Coronary artery (tissue), 2 donors: ENCODE measurements at regions not wholly inside any gene's neighbourhood (a gene's known extent, or its start where the extent isn't known, plus 50 kb on each side); places are given as distances from the start of the nearest gene placed in this dataset.
"Not testable (repeated sequence)": the region's sequence is repeated elsewhere in the genome, so short reads cannot be mapped to it uniquely, and the experiment has no call there.

Experiments used
- DNase-seq: peaks from one replicate; pipeline ENCODE4 v3.0.0-alpha.2; 2017; ENCODE audit warnings: low spot score
- H3K27ac ChIP-seq, 2 donors: fragments of 200-600 bp; sonication (generic); one replicate each; pipeline ENCODE4 v1.5.1; 2016 to 2019
- H3K4me3 ChIP-seq: fragments of 200-600 bp; sonication (generic); 2 replicates; pipeline ENCODE4 v1.5.1; 2016; ENCODE audit warnings: mild to moderate bottlenecking, moderate library complexity
- CTCF ChIP-seq: fragments of 200-600 bp; sonication (generic); IDR thresholded peaks from one replicate; pipeline ENCODE4 v1.5.1; 2019; ENCODE audit warnings: antibody characterized with exemption

DNA sequence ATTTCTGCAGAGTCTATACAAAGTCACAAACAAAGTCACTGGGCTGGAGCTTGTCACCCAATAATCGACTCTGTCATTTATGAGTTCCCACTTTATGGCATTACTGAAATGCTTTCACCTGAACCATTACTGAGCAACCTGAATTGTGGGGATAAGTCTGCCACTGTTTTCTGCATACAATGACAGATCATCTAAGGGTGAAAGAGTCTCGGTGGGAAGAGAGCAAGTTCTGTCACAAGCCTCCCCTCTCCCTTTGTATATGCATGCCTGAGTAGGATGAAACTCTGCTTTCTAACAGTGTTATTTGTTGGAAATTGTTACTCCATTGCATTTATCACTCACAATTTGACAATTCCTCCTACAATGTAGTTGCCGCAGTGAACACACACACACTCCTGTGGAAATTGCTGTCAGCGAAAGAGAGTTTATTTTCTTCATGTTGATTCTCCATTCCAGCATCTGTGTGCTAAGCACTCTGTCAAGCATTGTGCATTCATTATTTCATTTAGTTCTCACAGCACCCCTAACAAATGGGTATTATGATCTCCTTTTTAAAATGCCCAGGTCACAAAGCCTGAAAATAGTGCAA lies 1732.4 kb upstream of the CDH6 start:
- no peak overlapping the region for H3K27ac ChIP-seq
- TF ChIP-seq CTCF, result no peak
- DNase-seq, result no peak

DNA sequence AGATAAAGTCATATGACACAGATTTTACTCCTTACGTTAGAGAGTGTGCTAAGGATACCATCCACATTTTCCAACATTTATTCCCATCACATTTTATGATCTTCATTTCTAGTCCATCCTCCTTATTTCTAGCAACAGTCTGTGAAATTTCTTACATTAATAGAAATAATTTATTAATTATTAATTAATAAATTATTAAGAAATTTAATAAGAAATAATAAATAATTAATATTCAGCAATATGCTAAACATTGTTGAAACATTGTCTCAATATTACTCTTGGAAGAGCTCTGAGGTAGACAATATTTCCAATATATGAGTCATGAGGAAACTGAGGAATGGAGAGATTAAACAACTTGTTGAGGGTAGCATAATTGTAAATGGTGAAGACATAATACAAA lies 1742.5 kb upstream of the CDH6 start:
- H3K4me3 ChIP-seq, DNase-seq, H3K27ac ChIP-seq: not testable (repeated sequence)

More for the DNA sequence above, 1732.4 kb upstream of the CDH6 start:
- no peak overlapping the region for H3K4me3 ChIP-seq

GRCh38 chr5:29414681-29415080 lies 1778.8 kb upstream of the CDH6 start:
- TF ChIP-seq CTCF, result no peak

DNA sequence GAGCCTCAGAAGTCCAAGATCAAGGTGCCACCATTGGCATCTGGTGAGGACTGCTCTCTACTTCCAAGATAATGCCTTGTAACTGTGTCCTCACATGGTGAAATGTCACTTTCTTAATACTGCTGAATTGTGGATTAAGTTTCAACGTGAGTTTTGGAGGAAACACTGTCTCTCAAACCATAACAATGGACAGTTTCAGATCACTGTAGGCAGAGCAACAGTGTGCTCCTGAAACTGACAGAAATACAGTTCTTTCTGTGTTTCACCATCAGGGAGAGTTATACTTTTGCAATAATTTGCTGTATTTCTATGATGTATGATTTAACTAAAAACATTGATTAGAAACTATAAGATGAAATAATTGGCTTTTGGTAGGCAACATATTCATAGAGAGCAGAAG lies 1780.5 kb upstream of the CDH6 start:
- Histone ChIP-seq H3K4me3 (no peak overlapping the region), H3K27ac (no peak overlapping the region)
- no peak for DNase-seq
- TF ChIP-seq CTCF, result no peak

More at GRCh38 chr5:29414681-29415080, 1778.8 kb upstream of the CDH6 start:
- no peak overlapping the region for H3K4me3 ChIP-seq
- H3K27ac ChIP-seq, result no peak overlapping the region
- no peak for DNase-seq

GRCh38 chr5:29402270-29402669 lies 1791.2 kb upstream of the CDH6 start:
- no peak overlapping the region for H3K27ac ChIP-seq
- no peak for DNase-seq
- no peak for TF ChIP-seq CTCF
- no peak overlapping the region for H3K4me3 ChIP-seq

- no peak for TF ChIP-seq CTCF
- no peak overlapping the region for H3K27ac ChIP-seq
- DNase-seq, result no peak
- no peak overlapping the region for H3K4me3 ChIP-seq
Measured at GRCh38 chr5:29389993-29390392, 1803.5 kb upstream of the CDH6 start.

DNA sequence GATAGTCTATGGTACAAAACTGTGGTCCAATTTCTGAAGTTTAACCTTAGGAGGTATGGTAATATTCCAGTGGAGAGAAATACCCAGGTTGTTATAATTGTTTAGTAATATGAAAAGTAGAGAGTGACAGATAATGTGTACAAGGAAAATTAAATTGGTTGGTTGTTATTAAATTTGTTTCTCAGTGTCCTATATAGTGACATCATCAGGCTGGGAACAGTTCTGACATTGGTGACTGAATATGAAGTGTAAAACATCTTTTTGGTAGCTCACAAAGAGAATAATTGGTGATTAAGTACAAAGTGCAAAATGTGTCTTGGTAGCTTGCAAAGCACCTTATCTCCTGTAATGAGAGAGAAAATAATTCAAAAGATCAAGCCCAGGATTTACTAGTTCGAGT lies 1806.1 kb upstream of the CDH6 start:
- no peak for DNase-seq
- TF ChIP-seq CTCF, result no peak
- Histone ChIP-seq H3K27ac (no peak overlapping the region), H3K4me3 (no peak overlapping the region)

DNA sequence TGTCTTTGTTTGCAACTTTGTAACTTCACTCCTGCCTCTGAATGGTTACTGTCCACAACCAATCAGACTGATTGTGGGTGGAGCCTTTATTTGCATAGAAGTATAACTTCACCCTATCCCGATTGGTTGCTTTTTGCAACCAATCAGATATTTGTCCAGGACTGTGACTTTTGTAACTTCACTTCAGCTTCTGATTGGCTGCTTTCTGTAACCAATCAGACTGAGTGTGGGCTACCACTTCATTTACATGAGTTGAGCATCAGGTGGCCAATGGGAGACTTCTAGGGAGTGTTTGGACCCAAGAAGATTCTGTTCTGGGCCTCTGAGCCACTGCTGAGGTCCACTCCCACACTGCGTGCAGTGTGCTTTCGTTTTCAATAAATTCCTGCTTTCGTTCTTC lies 1810.7 kb upstream of the CDH6 start:
- H3K27ac ChIP-seq, result no peak overlapping the region
- H3K4me3 ChIP-seq, result no peak overlapping the region
- no peak for DNase-seq
- no peak for TF ChIP-seq CTCF
